Gastroesophageal sphincter (tissue), 2 donors: ENCODE measurements at regions not wholly inside any gene's neighbourhood (a gene's known extent, or its start where the extent isn't known, plus 50 kb on each side); places are given as distances from the start of the nearest gene placed in this dataset.

ENCODE experiments used
- POLR2A ChIP-seq, 2 donors: fragments of 450-650 bp; IDR thresholded peaks; one replicate each; pipeline ENCODE4 v1.6.1; 2017; ENCODE audit warnings: antibody characterized with exemption in 2 of 2, mild to moderate bottlenecking in 2 of 2, moderate library complexity in 1 of 2
- POLR2AphosphoS5 ChIP-seq: sonication (generic); formaldehyde crosslinking; IDR thresholded peaks from one replicate; pipeline ENCODE4 v1.6.1; 2017; ENCODE audit warnings: antibody characterized with exemption

GRCh38 chr7:106193661-106194060 is 81.5 kb upstream of the SYPL1 start:
- TF ChIP-seq POLR2AphosphoS5 (no peak), POLR2A (IDR thresholded peaks at IDR 0.05) (no peak)
